HFF-Myc (cell line): ENCODE measurements at regions not wholly inside any gene's neighbourhood (a gene's known extent, or its start where the extent isn't known, plus 50 kb on each side); places are given as distances from the start of the nearest gene placed in this dataset.

Experiments used
- DNase-seq: peaks from one replicate; pipeline ENCODE4 v3.0.0-alpha.2; 2011; ENCODE audit warnings: low read depth; ENCODE audit errors: extremely low read depth
- H3K4me3 ChIP-seq: replicated peaks from 2 replicates; pipeline ENCODE4 v1.5.1; 2011; ENCODE audit warnings: low read depth, mild to moderate bottlenecking, control low read depth, low read length
- TF ChIP-seq, protein P1 (sequence below): IDR thresholded peaks from 2 replicates; pipeline ENCODE4 v1.5.1; 2012; ENCODE audit warnings: mild to moderate bottlenecking, low read depth, low read length, control low read depth; ENCODE audit errors: missing control alignments

GRCh38 chr12:4116251-4117111, 157.1 kb upstream of the CCND2 start:
- TF ChIP-seq, protein P1, sequence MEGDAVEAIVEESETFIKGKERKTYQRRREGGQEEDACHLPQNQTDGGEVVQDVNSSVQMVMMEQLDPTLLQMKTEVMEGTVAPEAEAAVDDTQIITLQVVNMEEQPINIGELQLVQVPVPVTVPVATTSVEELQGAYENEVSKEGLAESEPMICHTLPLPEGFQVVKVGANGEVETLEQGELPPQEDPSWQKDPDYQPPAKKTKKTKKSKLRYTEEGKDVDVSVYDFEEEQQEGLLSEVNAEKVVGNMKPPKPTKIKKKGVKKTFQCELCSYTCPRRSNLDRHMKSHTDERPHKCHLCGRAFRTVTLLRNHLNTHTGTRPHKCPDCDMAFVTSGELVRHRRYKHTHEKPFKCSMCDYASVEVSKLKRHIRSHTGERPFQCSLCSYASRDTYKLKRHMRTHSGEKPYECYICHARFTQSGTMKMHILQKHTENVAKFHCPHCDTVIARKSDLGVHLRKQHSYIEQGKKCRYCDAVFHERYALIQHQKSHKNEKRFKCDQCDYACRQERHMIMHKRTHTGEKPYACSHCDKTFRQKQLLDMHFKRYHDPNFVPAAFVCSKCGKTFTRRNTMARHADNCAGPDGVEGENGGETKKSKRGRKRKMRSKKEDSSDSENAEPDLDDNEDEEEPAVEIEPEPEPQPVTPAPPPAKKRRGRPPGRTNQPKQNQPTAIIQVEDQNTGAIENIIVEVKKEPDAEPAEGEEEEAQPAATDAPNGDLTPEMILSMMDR, result no peak
- H3K4me3 ChIP-seq, result no peak overlapping the region
- no peak for DNase-seq

DNA sequence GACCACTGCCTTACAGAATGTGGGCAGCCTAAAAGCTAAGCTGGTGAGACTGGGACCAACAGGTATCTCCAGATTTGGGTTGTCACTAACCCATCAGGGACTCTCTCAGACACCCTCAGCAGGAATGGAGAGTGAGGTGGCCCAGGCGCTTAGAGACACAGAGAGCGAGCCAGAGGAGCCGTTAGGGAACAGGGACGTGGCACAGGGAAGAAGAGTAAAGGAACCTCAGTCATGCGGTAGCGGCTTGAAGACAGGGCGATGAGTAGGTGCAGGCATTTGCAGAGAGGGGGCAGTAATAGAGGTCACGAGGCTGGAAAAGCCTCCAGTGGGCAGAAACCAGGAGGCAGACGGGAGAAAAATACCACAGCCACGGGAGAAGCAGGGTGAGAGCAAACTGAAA, 158.0 kb upstream of the CCND2 start:
- no peak for DNase-seq
- TF ChIP-seq, protein P1, result no peak
- H3K4me3 ChIP-seq, result no peak overlapping the region

- TF ChIP-seq, protein P1, result no peak
- H3K4me3 ChIP-seq, result no peak overlapping the region
- no peak for DNase-seq
These were observed 158.6 kb upstream of the CCND2 start for GRCh38 chr12:4114986-4115385.

DNA sequence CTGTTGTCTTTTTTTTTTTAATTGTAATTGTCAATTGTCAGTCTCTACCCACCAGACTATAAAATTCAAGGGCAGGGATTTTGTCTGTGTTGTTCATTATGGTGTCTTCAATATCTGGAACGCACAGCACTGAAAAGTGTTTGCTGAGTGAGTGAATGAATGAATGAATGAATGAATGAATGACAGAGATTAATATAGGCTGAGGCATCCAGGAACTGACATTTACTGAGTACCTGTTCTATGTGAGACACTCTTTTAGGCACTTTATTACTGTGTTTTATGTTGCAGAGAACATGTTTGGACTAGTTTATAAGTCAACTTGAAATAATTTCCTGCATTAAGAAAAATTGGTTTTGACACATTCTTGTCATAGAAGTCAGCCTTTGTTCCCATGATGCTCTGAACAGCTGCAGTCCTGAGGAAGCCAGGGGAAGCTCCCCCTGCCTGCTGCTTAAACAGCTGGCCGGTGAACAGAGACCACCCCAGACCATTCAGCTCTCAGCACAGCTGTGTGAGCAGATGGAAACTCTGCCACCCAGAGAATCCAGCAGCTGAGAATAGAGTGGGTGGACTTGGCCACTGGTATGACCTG, 160.7 kb upstream of the CCND2 start:
- DNase-seq, result no peak
- H3K4me3 ChIP-seq, result no peak overlapping the region
- TF ChIP-seq, protein P1, result no peak

DNA sequence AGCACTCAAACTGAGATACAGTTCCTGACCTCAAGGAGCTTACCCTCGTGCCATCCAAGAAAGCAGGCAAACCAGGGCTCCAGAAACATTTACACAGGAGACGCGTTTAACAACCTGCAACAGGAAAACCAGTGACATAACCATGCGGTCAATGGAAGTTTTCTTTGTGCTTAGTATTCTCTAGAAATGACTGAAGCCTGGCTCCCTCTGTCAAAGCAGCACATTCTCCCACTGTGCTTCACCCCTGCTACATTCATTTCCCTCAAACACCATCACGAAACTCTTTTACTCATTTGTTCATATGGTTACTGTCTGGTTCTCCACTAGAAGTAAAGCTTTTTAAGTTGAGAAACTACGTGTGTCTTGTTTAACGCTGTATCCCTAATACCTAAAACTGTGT, 161.3 kb upstream of the CCND2 start:
- no peak overlapping the region for H3K4me3 ChIP-seq
- TF ChIP-seq, protein P1, result no peak
- no peak for DNase-seq

GRCh38 chr12:4111010-4111409, 162.6 kb upstream of the CCND2 start:
- DNase-seq, result no peak
- TF ChIP-seq, protein P1, result no peak
- no peak overlapping the region for H3K4me3 ChIP-seq
